ENCODE measurements at regions not wholly inside any gene's neighbourhood (a gene's known extent, or its start where the extent isn't known, plus 50 kb on each side); places are given as distances from the start of the nearest gene placed in this dataset.
"Not testable (repeated sequence)": the region's sequence is repeated elsewhere in the genome, so short reads cannot be mapped to it uniquely, and the experiment has no call there.

DNA sequence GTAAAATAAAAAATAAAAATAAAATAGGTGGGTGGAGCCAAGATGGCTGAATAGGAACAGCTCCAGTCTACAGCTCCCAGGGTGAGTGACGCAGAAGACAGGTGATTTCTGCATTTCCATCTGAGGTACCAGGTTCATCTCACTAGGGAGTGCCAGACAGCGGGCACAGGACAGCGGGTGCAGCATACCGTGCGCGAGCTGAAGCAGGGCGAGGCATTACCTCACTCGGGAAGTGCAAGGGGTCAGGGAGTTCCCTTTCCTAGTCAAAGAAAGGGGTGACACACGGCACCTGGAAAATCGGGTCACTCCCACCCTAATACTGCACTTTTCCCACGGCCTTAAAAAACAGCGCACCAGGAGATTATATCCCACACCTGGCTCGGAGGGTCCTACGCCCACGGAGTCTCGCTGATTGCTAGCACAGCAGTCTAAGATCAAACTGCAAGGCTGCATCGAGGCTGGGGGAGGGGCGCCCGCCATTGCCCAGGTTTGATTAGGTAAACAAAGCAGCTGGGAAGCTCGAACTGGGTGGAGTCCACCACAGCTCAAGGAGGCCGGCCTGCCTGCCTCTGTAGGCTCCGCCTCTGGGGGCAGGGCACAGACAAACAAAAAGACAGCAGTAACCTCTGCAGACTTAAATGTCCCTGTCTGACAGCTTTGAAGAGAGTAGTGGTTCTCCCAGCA, 161.9 kb upstream of the RPS6KA2 start:
- not testable (repeated sequence) for H3K56ac ChIP-seq (ENCODE audit: insufficient read length, low read depth, low read length); H3K27me3 ChIP-seq (ENCODE audit: insufficient read depth, low read length); H3T11ph ChIP-seq (ENCODE audit: low read length); H4K20me1 ChIP-seq (ENCODE audit: control insufficient read depth, insufficient read depth, insufficient read length); H4K8ac ChIP-seq (replicated peaks; ENCODE audit: insufficient read length, low read depth, low read length); DNase-seq; H2BK12ac ChIP-seq (ENCODE audit: insufficient read length, low read depth, low read length); H3K23ac ChIP-seq (ENCODE audit: insufficient read length, low read depth, low read length); H3K14ac ChIP-seq (ENCODE audit: insufficient read depth, low read length); H2AK5ac ChIP-seq (ENCODE audit: insufficient read length, low read length); H2BK15ac ChIP-seq (ENCODE audit: low read depth, low read length); H3K4ac ChIP-seq (ENCODE audit: low read depth, low read length); H3K79me1 ChIP-seq (ENCODE audit: insufficient read depth, low read depth, low read length, poor library complexity, severe bottlenecking); H3K27me3 Mint-ChIP-seq (ENCODE audit: low read depth); H3K4me1 Mint-ChIP-seq; H2BK5ac ChIP-seq (ENCODE audit: insufficient read length, low read length); H3K27ac ChIP-seq (ENCODE audit: insufficient read length, low read depth, low read length); H2BK20ac ChIP-seq (ENCODE audit: low read depth, low read length, poor library complexity, severe bottlenecking); H3K4me3 Mint-ChIP-seq; H2AFZ ChIP-seq (ENCODE audit: low read length); H3K27ac Mint-ChIP-seq; H2BK120ac ChIP-seq (ENCODE audit: low read depth, low read length, poor library complexity, severe bottlenecking); H3K4me2 ChIP-seq (ENCODE audit: insufficient read depth, insufficient read length, low read length); H3K18ac ChIP-seq (ENCODE audit: insufficient read length, low read depth, low read length); H4K5ac ChIP-seq (ENCODE audit: insufficient read length, low read depth, low read length); H3K4me1 ChIP-seq (ENCODE audit: insufficient read depth, low read length); H3K23me2 ChIP-seq (ENCODE audit: insufficient read length, low read depth, low read length, poor library complexity, severe bottlenecking); H3K79me2 ChIP-seq (ENCODE audit: insufficient read depth, low read length); H4K91ac ChIP-seq (ENCODE audit: insufficient read length, low read depth, low read length); H3K9me3 ChIP-seq (ENCODE audit: control insufficient read depth, low read depth, low read length); H3K9ac ChIP-seq (ENCODE audit: extremely low read depth, insufficient read length, low read length)
- Mint-ChIP-seq H3K36me3 (ENCODE audit: insufficient read depth in 1 of 3, low read depth in 3 of 3) (peaks cover 2 to 17% (median 4%) of the 10 kb centered on the region in 3 experiments; a peak in 6 of 7 replicates), H3K9me3 (peaks cover 12 to 23% of the 10 kb centered on the region in 2 experiments)
- WGBS (ENCODE audit: extremely low coverage, insufficient read length, low lambda C conversion rate) = no CpG with 5 or more reads among the region's 22 CpGs

Measured in H9 (cell line).